H1 (cell line): ENCODE measurements at regions not wholly inside any gene's neighbourhood (a gene's known extent, or its start where the extent isn't known, plus 50 kb on each side); places are given as distances from the start of the nearest gene placed in this dataset.

Experiments
- CTCF ChIA-PET: fragments of 300-600 bp; sonication (Branson Sonifier 250); formaldehyde crosslinking; loops from one replicate; lab custom pipeline; 2021; ENCODE audit not compliant: partially characterized antibody; lab: Charles Lee
- POLR2A ChIA-PET: fragments of 300-600 bp; sonication (Branson Sonifier 250); formaldehyde crosslinking; loops from one replicate; lab custom pipeline; 2021; ENCODE audit warnings: inconsistent platforms; ENCODE audit not compliant: partially characterized antibody; lab: Charles Lee
- DNase-seq, 2 experiments: peaks; one replicate each; pipeline versions ENCODE4 v3.0.0 to v3.0.0-alpha.2; 2010 to 2022; ENCODE audit warnings: low spot score in 2 of 2, low read depth in 1 of 2, mixed read lengths in 1 of 2
- FAIRE-seq: peaks from 2 replicates; lab custom pipeline; 2011; peaks lifted over from hg19 to GRCh38; lab: Jason Lieb, UNC
- H2AFZ ChIP-seq: 2 replicates; pipeline ENCODE4 v1.8.1; 2012; ENCODE audit warnings: low read length, inconsistent platforms
- H2AK5ac ChIP-seq: 2 replicates; pipeline ENCODE4 v1.6.1; 2013; ENCODE audit warnings: low read depth, low read length
- H2BK120ac ChIP-seq: replicated peaks from 2 replicates; pipeline ENCODE3; 2013; ENCODE audit warnings: low read depth, low read length, inconsistent platforms
- H2BK12ac ChIP-seq: 2 replicates; pipeline ENCODE4 v1.6.1; 2013; ENCODE audit warnings: low read depth, low read length
- H2BK15ac ChIP-seq: 2 replicates; pipeline ENCODE4 v1.6.1; 2013; ENCODE audit warnings: low read length
- H2BK20ac ChIP-seq: 2 replicates; pipeline ENCODE4 v1.6.1; 2013; ENCODE audit warnings: low read length
- H2BK5ac ChIP-seq: 2 replicates; pipeline ENCODE4 v1.6.1; 2013; ENCODE audit warnings: low read depth, low read length
- H3K14ac ChIP-seq: 2 replicates; pipeline ENCODE4 v1.6.1; 2013; ENCODE audit warnings: inconsistent platforms; ENCODE audit not compliant: insufficient read length
- H3K18ac ChIP-seq: 2 replicates; pipeline ENCODE4 v1.6.1; 2013; ENCODE audit warnings: low read length; ENCODE audit errors: extremely low read depth
- H3K23ac ChIP-seq: 2 replicates; pipeline ENCODE4 v1.6.1; 2013; ENCODE audit warnings: inconsistent platforms; ENCODE audit not compliant: insufficient read length
- H3K23me2 ChIP-seq: 2 replicates; pipeline ENCODE4 v1.6.1; 2013; ENCODE audit warnings: low read depth, low read length
- H3K27ac ChIP-seq: 2 replicates; pipeline ENCODE4 v1.6.1; 2011; ENCODE audit warnings: low read depth, low read length, inconsistent platforms
- H3K27me3 ChIP-seq, 4 experiments: replicated peaks in 1 of 4; 1 replicate in 1 of 4; 2 replicates in 3 of 4; pipeline versions ENCODE4 v1.6.1 to v1.8.1; 2011 to 2013; ENCODE audit warnings: low read length in 3 of 4, mild to moderate bottlenecking in 3 of 4, inconsistent platforms in 2 of 4, mixed read lengths in 2 of 4, moderate library complexity in 1 of 4; ENCODE audit not compliant: control insufficient read depth in 3 of 4, insufficient read depth in 3 of 4; ENCODE audit errors: extremely low read depth in 1 of 4
- H3K36me3 ChIP-seq, 4 experiments: 2 replicates each; pipeline versions ENCODE4 v1.6.1 to v1.8.1; 2011 to 2013; ENCODE audit warnings: mild to moderate bottlenecking in 4 of 4, low read length in 3 of 4, moderate library complexity in 2 of 4, control low read depth in 1 of 4, inconsistent platforms in 1 of 4; ENCODE audit not compliant: insufficient read depth in 4 of 4, control insufficient read depth in 2 of 4
- H3K4ac ChIP-seq: replicated peaks from 2 replicates; pipeline ENCODE3; 2013; ENCODE audit warnings: low read length, low read depth, mixed read lengths, inconsistent platforms; ENCODE audit not compliant: insufficient read length
- H3K4me1 ChIP-seq, 4 experiments: replicated peaks in 1 of 4; 1 replicate in 1 of 4; 2 replicates in 3 of 4; pipeline versions ENCODE4 v1.6.1 to v1.8.1; 2011 to 2013; ENCODE audit warnings: low read length in 3 of 4, inconsistent platforms in 2 of 4, mixed read lengths in 1 of 4; ENCODE audit not compliant: insufficient read depth in 4 of 4, control insufficient read depth in 3 of 4
- H3K4me2 ChIP-seq, 2 experiments: 2 replicates each; pipeline versions ENCODE4 v1.6.1 to v1.8.1; 2011 to 2013; ENCODE audit warnings: low read depth in 2 of 2, low read length in 2 of 2, control low read depth in 1 of 2, inconsistent platforms in 1 of 2, mild to moderate bottlenecking in 1 of 2; ENCODE audit not compliant: insufficient read depth in 1 of 2
- H3K4me3 ChIP-seq, 4 experiments: fragments of 200-600, 300-600 bp in 1 of 4; sonication (generic), shearing (Covaris generic), sonication (Bioruptor Twin) in 1 of 4; 2 replicates each; pipeline versions ENCODE4 v1.5.1 to v1.8.1; 2011 to 2016; ENCODE audit warnings: low read length in 4 of 4, low read depth in 3 of 4, control low read depth in 2 of 4, inconsistent platforms in 2 of 4, mild to moderate bottlenecking in 2 of 4, mixed read lengths in 1 of 4, moderate library complexity in 1 of 4; ENCODE audit not compliant: insufficient read depth in 2 of 4; ENCODE audit errors: extremely low read depth in 1 of 4
- H3K56ac ChIP-seq: replicated peaks from 2 replicates; pipeline ENCODE3; 2013; ENCODE audit warnings: low read depth, mild to moderate bottlenecking, mixed read lengths, low read length, inconsistent platforms; ENCODE audit not compliant: insufficient read length
- H3K79me1 ChIP-seq: 2 replicates; pipeline ENCODE4 v1.6.1; 2013; ENCODE audit warnings: low read depth, low read length, control low read depth
- H3K79me2 ChIP-seq, 2 experiments: 2 replicates each; pipeline versions ENCODE4 v1.6.1 to v1.8.1; 2012 to 2013; ENCODE audit warnings: low read length in 2 of 2, mild to moderate bottlenecking in 2 of 2, inconsistent platforms in 1 of 2; ENCODE audit not compliant: insufficient read depth in 2 of 2, control insufficient read depth in 1 of 2
- H3K9ac ChIP-seq, 4 experiments: replicated peaks in 1 of 4; 1 replicate in 1 of 4; 2 replicates in 3 of 4; pipeline versions ENCODE4 v1.6.1 to v1.8.1; 2011 to 2013; ENCODE audit warnings: low read depth in 3 of 4, low read length in 3 of 4, control low read depth in 2 of 4, mild to moderate bottlenecking in 2 of 4, moderate library complexity in 2 of 4, inconsistent platforms in 1 of 4; ENCODE audit errors: extremely low read depth in 1 of 4
- H3K9me3 ChIP-seq, 2 experiments: 2 replicates each; pipeline versions ENCODE4 v1.6.1 to v1.8.1; 2012 to 2013; ENCODE audit warnings: mild to moderate bottlenecking in 2 of 2, moderate library complexity in 2 of 2, control low read depth in 1 of 2, inconsistent platforms in 1 of 2, low read depth in 1 of 2, low read length in 1 of 2, mixed read lengths in 1 of 2; ENCODE audit not compliant: insufficient read depth in 2 of 2
- H4K20me1 ChIP-seq, 2 experiments: replicated peaks in 1 of 2; 2 replicates each; pipeline versions ENCODE3 to v1.8.1; 2011 to 2013; ENCODE audit warnings: inconsistent platforms in 2 of 2, low read length in 2 of 2, mild to moderate bottlenecking in 1 of 2; ENCODE audit not compliant: insufficient read depth in 2 of 2, control insufficient read depth in 1 of 2
- H4K5ac ChIP-seq: 2 replicates; pipeline ENCODE4 v1.6.1; 2013; ENCODE audit warnings: low read length, low read depth, mixed read lengths, inconsistent platforms; ENCODE audit not compliant: insufficient read length
- H4K8ac ChIP-seq: 2 replicates; pipeline ENCODE4 v1.8.0; 2013; ENCODE audit warnings: mild to moderate bottlenecking, moderate library complexity, low read length, inconsistent platforms; ENCODE audit not compliant: insufficient read depth; ENCODE audit errors: extremely low read depth
- H4K91ac ChIP-seq: replicated peaks from 2 replicates; pipeline ENCODE3; 2013; ENCODE audit warnings: low read length, mixed read lengths, inconsistent platforms; ENCODE audit not compliant: insufficient read length
- ASH2L ChIP-seq: fragments of 200-600, 300-600 bp; sonication (generic); IDR thresholded peaks from one replicate; pipeline ENCODE4 v1.7.1; 2017; ENCODE audit warnings: low read length
- CBX5 ChIP-seq: fragments of 300-800, 300-1000 bp; sonication (generic); IDR thresholded peaks from 2 replicates; pipeline ENCODE4 v1.7.1; 2016; ENCODE audit warnings: antibody characterized with exemption, low read length, low read depth
- FOSL1 ChIP-seq: IDR thresholded peaks from 2 replicates; pipeline ENCODE4 v1.6.1; 2011; ENCODE audit warnings: mild to moderate bottlenecking, low read depth, low read length, moderate library complexity; ENCODE audit not compliant: insufficient read depth
- MAFK ChIP-seq: IDR thresholded peaks from 2 replicates; pipeline ENCODE4 v1.6.1; 2012; ENCODE audit warnings: low read depth, mild to moderate bottlenecking, improper control_type of control experiment, low read length
- SP1 ChIP-seq: IDR thresholded peaks from 2 replicates; pipeline ENCODE4 v1.6.1; 2011; ENCODE audit warnings: low read depth, low read length
- WGBS, 2 experiments: shearing (Covaris generic) in 1 of 2; methylation state at CpG; one replicate each; pipeline versions ENCODE4 v1.1.6 to v1.1.7; 2013 to 2015; ENCODE audit warnings: low lambda C conversion rate in 2 of 2, mixed read lengths in 2 of 2, inconsistent platforms in 1 of 2, low coverage in 1 of 2, missing lambda C conversion rate in 1 of 2; ENCODE audit not compliant: insufficient replicate concordance in 2 of 2, insufficient coverage in 1 of 2, insufficient read length in 1 of 2; ENCODE audit errors: extremely low coverage in 1 of 2, missing lambda C conversion rate in 1 of 2; 5-methylcytosine and 5-hydroxymethylcytosine counted together
- TF ChIP-seq, protein P1 (sequence below): IDR thresholded peaks from 2 replicates; pipeline ENCODE4 v1.6.1; 2012; ENCODE audit warnings: inconsistent platforms

- Histone ChIP-seq H3K18ac (no peak overlapping the region), H3K23me2 (no peaks in the 10 kb centered on the region; the same call in 1 of the 2 replicates), H3K79me2 (no peaks in the 10 kb centered on the region)
- CTCF ChIA-PET, result no interaction called here
- TF ChIP-seq FOSL1 (no peak), SP1 (no peak), CBX5 (no peak), MAFK (no peak), ASH2L (no peak)
- TF ChIP-seq, protein P1, sequence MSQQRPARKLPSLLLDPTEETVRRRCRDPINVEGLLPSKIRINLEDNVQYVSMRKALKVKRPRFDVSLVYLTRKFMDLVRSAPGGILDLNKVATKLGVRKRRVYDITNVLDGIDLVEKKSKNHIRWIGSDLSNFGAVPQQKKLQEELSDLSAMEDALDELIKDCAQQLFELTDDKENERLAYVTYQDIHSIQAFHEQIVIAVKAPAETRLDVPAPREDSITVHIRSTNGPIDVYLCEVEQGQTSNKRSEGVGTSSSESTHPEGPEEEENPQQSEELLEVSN, result no peak
- TF ChIP-seq, all 59 proteins: peak for 0
- Histone ChIP-seq H3K36me3 (no peaks in the 10 kb centered on the region), H4K8ac (no peak overlapping the region), H3K9ac (no peak overlapping the region), H2BK15ac (no peak overlapping the region), H3K9me3 (no peaks in the 10 kb centered on the region), H4K5ac (no peak overlapping the region), H4K20me1 (no peaks in the 10 kb centered on the region), H3K4me2 (no peak overlapping the region), H3K27ac (no peak overlapping the region), H3K4ac (no peak overlapping the region), H2BK12ac (no peak overlapping the region), H2AK5ac (no peak overlapping the region), H4K91ac (no peak overlapping the region), H3K56ac (no peak overlapping the region), H2BK5ac (no peak overlapping the region), H3K4me1 (peaks cover 0 to 4% (median 0%) of the 10 kb centered on the region in 4 experiments; a peak in 1 of 7 replicates), H3K14ac (no peak overlapping the region), H3K79me1 (no peaks in the 10 kb centered on the region), H3K4me3 (no peak overlapping the region), H2AFZ (no peak overlapping the region), H2BK20ac (no peak overlapping the region), H2BK120ac (no peak overlapping the region), H3K27me3 (no peaks in the 10 kb centered on the region; a peak in 1 of 7 replicates), H3K23ac (no peak overlapping the region)
- POLR2A ChIA-PET, result no interaction called here
- DNase-seq, result no peak
- FAIRE-seq, result no peak
- WGBS, 2 experiments, result 73% methylated on average over 2 of the region's 2 CpGs; no CpG with 5 or more reads in 1 of the 2 experiments
These were observed 113.9 kb downstream of the FZD1 start for GRCh38 chr7:91378131-91378530.
